H1 (cell line): ENCODE measurements at regions not wholly inside any gene's neighbourhood (a gene's known extent, or its start where the extent isn't known, plus 50 kb on each side); places are given as distances from the start of the nearest gene placed in this dataset.

Source experiments
- ATF2 ChIP-seq: IDR thresholded peaks from 2 replicates; pipeline ENCODE4 v1.6.1; 2012; ENCODE audit warnings: low read length, inconsistent platforms
- BCL11A ChIP-seq, 2 experiments: IDR thresholded peaks; one replicate each; pipeline ENCODE4 v1.6.1; 2011; ENCODE audit warnings: low read depth in 2 of 2, low read length in 2 of 2, mild to moderate bottlenecking in 2 of 2
- BRCA1 ChIP-seq: IDR thresholded peaks from 2 replicates; pipeline ENCODE4 v1.6.1; 2012; ENCODE audit warnings: low read depth, low read length, improper control_type of control experiment
- CHD2 ChIP-seq: IDR thresholded peaks from 2 replicates; pipeline ENCODE4 v1.6.1; 2012; ENCODE audit warnings: low read length, improper control_type of control experiment
- CHD7 ChIP-seq: fragments of 300-600 bp; sonication (generic); IDR thresholded peaks from 2 replicates; pipeline ENCODE4 v1.7.1; 2012; ENCODE audit warnings: low read length, moderate library complexity, mild to moderate bottlenecking, inconsistent platforms; ENCODE audit not compliant: insufficient replicate concordance
- HDAC2 ChIP-seq, 2 experiments: fragments of 300-600 bp in 1 of 2; sonication (generic) in 1 of 2; IDR thresholded peaks; 2 replicates each; pipeline ENCODE4 v1.6.1; 2011 to 2012; ENCODE audit warnings: low read depth in 2 of 2, low read length in 2 of 2, mild to moderate bottlenecking in 2 of 2, moderate library complexity in 2 of 2, borderline replicate concordance in 1 of 2, inconsistent platforms in 1 of 2
- HDAC6 ChIP-seq: IDR thresholded peaks from one replicate; pipeline ENCODE4 v1.7.1; 2012; ENCODE audit warnings: low read depth, mild to moderate bottlenecking, inconsistent platforms, low read length, moderate library complexity
- POLR2A ChIP-seq, 2 experiments: IDR thresholded peaks; 1 replicate in 1 of 2; 2 replicates in 1 of 2; pipeline ENCODE4 v1.6.1; 2011; ENCODE audit warnings: low read depth in 2 of 2, low read length in 2 of 2, mild to moderate bottlenecking in 2 of 2; ENCODE audit errors: control extremely low read depth in 1 of 2
- RBBP5 ChIP-seq: IDR thresholded peaks from 2 replicates; pipeline ENCODE4 v1.7.1; 2012; ENCODE audit warnings: low read depth, mild to moderate bottlenecking, inconsistent platforms, low read length, moderate library complexity, borderline replicate concordance
- RFX5 ChIP-seq: IDR thresholded peaks from 2 replicates; pipeline ENCODE4 v1.6.1; 2011; ENCODE audit warnings: low read depth, low read length, improper control_type of control experiment, borderline replicate concordance
- SP1 ChIP-seq: IDR thresholded peaks from 2 replicates; pipeline ENCODE4 v1.6.1; 2011; ENCODE audit warnings: low read depth, low read length

- TF ChIP-seq CHD7 (no peak), BCL11A (IDR thresholded peaks at IDR 0.05; ENCODE audit: low read depth in 2 of 2, low read length in 2 of 2) (no peak), POLR2A (IDR thresholded peaks at IDR 0.05; ENCODE audit: control extremely low read depth in 1 of 2, low read depth in 2 of 2, low read length in 2 of 2) (no peak), RFX5 (no peak), HDAC6 (no peak), BRCA1 (no peak), RBBP5 (no peak), SP1 (no peak), CHD2 (no peak), ATF2 (no peak), HDAC2 (IDR thresholded peaks at IDR 0.05; ENCODE audit: borderline replicate concordance in 1 of 2, low read depth in 2 of 2, low read length in 2 of 2) (no peak)
Observed at GRCh38 chr3:162142511-162142910, 645.9 kb downstream of the OTOL1 start (continued).
